ENCODE measurements at regions not wholly inside any gene's neighbourhood (a gene's known extent, or its start where the extent isn't known, plus 50 kb on each side); places are given as distances from the start of the nearest gene placed in this dataset.

- TF ChIP-seq CREB5 (CRISPR knock-in tag; IDR thresholded peaks at IDR 0.05; ENCODE audit: low read depth): no peak
- no peak for TF ChIP-seq CSRNP3 (CRISPR knock-in tag; IDR thresholded peaks at IDR 0.05)
- no peak for TF ChIP-seq TOX (CRISPR knock-in tag; IDR thresholded peaks at IDR 0.05; ENCODE audit: borderline replicate concordance)
- no peak for TF ChIP-seq ZNF8 (CRISPR knock-in tag; IDR thresholded peaks at IDR 0.05)
- TF ChIP-seq ARNTL (CRISPR knock-in tag; IDR thresholded peaks at IDR 0.05; ENCODE audit: borderline replicate concordance, low read depth): no peak
- no peak for TF ChIP-seq PPARA (CRISPR knock-in tag; IDR thresholded peaks at IDR 0.05; ENCODE audit: borderline replicate concordance)
- TF ChIP-seq SNAI2 (CRISPR knock-in tag; IDR thresholded peaks at IDR 0.05): no peak
- TF ChIP-seq OSR1 (CRISPR knock-in tag; IDR thresholded peaks at IDR 0.05): no peak
- no peak for TF ChIP-seq ZFP30 (CRISPR knock-in tag; IDR thresholded peaks at IDR 0.05)
- no peak for TF ChIP-seq RARB (CRISPR knock-in tag; IDR thresholded peaks at IDR 0.05)
- TF ChIP-seq ESRRG (CRISPR knock-in tag; IDR thresholded peaks at IDR 0.05): no peak
- no peak for TF ChIP-seq TCF4 (CRISPR knock-in tag; IDR thresholded peaks at IDR 0.05; ENCODE audit: borderline replicate concordance)
- TF ChIP-seq ZFP3 (CRISPR knock-in tag; IDR thresholded peaks at IDR 0.05): no peak
- no peak for TF ChIP-seq POU6F1 (CRISPR knock-in tag; IDR thresholded peaks at IDR 0.05; ENCODE audit: borderline replicate concordance, low read depth)
- no peak for ATAC-seq
Measured at GRCh38 chr22:26922806-26923205, 265.4 kb downstream of the MIAT start.

GRCh38 chr22:26923531-26923930 lies 266.1 kb downstream of the MIAT start:
- TF ChIP-seq OSR1 (CRISPR knock-in tag; IDR thresholded peaks at IDR 0.05) (no peak), CSDC2 (CRISPR knock-in tag; IDR thresholded peaks at IDR 0.05) (no peak), TOX (CRISPR knock-in tag; IDR thresholded peaks at IDR 0.05; ENCODE audit: borderline replicate concordance) (no peak), ZC3H10 (CRISPR knock-in tag; IDR thresholded peaks at IDR 0.05) (no peak), TCF4 (CRISPR knock-in tag; IDR thresholded peaks at IDR 0.05; ENCODE audit: borderline replicate concordance) (no peak), CREB5 (CRISPR knock-in tag; IDR thresholded peaks at IDR 0.05; ENCODE audit: low read depth) (no peak), ZNF70 (CRISPR knock-in tag; IDR thresholded peaks at IDR 0.05) (no peak), ESRRG (CRISPR knock-in tag; IDR thresholded peaks at IDR 0.05) (no peak), PATZ1 (CRISPR knock-in tag; IDR thresholded peaks at IDR 0.05; ENCODE audit: borderline replicate concordance) (no peak), SNAI2 (CRISPR knock-in tag; IDR thresholded peaks at IDR 0.05) (no peak), TSHZ2 (CRISPR knock-in tag; IDR thresholded peaks at IDR 0.05) (no peak), ARNTL (CRISPR knock-in tag; IDR thresholded peaks at IDR 0.05; ENCODE audit: borderline replicate concordance, low read depth) (no peak), ZFP30 (CRISPR knock-in tag; IDR thresholded peaks at IDR 0.05) (no peak)
- no peak for ATAC-seq

- no peak for TF ChIP-seq RARB (CRISPR knock-in tag; IDR thresholded peaks at IDR 0.05)
- TF ChIP-seq SNAI2 (CRISPR knock-in tag; IDR thresholded peaks at IDR 0.05): no peak
- TF ChIP-seq PPARA (CRISPR knock-in tag; IDR thresholded peaks at IDR 0.05; ENCODE audit: borderline replicate concordance): no peak
- no peak for TF ChIP-seq PATZ1 (CRISPR knock-in tag; IDR thresholded peaks at IDR 0.05; ENCODE audit: borderline replicate concordance)
- TF ChIP-seq ZFP3 (CRISPR knock-in tag; IDR thresholded peaks at IDR 0.05): no peak
- TF ChIP-seq ZFP30 (CRISPR knock-in tag; IDR thresholded peaks at IDR 0.05): no peak
- TF ChIP-seq ZNF565 (CRISPR knock-in tag; conservative IDR thresholded peaks at IDR 0.05; ENCODE audit: low read depth): no peak
- TF ChIP-seq TCF4 (CRISPR knock-in tag; IDR thresholded peaks at IDR 0.05; ENCODE audit: borderline replicate concordance): no peak
- no peak for TF ChIP-seq ARNTL (CRISPR knock-in tag; IDR thresholded peaks at IDR 0.05; ENCODE audit: borderline replicate concordance, low read depth)
- ATAC-seq: no peak
Measured at GRCh38 chr22:26927821-26928220, 270.4 kb downstream of the MIAT start.
